ENCODE measurements at regions not wholly inside any gene's neighbourhood (a gene's known extent, or its start where the extent isn't known, plus 50 kb on each side); places are given as distances from the start of the nearest gene placed in this dataset.
A peak's percentile ranks its signal among the peaks of the same experiment; 100 is the strongest.
"Not testable (repeated sequence)": the region's sequence is repeated elsewhere in the genome, so short reads cannot be mapped to it uniquely, and the experiment has no call there.

DNA sequence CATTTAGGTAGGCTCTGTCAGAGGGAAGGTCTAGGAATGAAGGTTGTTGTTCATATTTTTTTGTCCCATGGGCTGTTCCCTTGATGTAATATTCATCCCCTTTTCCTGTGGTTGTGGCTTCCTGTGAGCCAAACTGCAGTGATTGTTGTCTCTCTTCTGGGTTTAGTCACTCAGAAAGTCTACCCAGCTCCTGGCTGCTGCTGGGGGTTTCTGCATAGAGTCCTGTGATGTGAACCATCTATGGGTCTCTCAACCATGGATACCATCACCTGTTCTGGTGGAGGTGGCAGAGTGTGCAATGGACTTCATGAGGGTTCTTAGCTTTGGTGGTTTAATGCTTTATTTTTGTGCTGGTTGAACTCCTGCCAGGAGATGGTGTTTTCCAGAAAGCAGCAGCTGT lies 122.8 kb downstream of the ZC4H2 start:
- DNase-seq = peak in 1 of 5 donors; percentile 22

DNA sequence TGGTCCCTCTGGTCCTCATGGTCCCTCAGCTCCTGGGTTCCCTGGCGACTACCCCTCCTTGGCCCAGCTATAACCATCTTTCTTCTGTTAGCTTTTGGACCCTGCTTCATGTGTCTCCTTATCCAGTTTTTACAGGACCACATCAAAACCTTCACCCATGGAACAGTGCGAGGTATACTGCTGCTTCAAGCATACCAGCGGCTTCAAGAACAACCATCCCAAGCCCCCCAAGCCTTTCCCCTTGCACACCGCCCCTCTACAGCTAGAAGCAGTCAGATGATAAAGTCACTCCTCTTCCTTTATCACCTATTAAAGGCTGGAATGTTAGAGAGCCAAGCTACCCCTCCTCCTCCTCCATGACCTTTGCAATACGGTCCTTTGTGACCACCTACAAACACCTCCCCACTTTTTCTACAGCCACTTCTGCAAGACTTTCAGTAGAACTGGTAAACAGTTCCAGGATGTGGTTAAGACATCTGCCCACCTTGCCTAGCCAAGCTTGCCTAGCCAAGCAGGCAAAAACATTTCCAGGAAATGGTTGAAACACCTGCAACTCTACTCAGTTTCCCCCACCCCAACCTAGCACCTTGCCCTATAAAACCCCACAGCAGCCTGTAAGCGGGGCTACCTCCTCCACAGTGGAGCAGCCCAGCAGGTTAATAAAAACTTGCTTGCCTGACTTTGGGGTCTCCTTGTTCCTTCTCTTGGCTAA lies 125.7 kb downstream of the ZC4H2 start:
- peak in 1 of 5 donors; percentile 72 for DNase-seq

DNA sequence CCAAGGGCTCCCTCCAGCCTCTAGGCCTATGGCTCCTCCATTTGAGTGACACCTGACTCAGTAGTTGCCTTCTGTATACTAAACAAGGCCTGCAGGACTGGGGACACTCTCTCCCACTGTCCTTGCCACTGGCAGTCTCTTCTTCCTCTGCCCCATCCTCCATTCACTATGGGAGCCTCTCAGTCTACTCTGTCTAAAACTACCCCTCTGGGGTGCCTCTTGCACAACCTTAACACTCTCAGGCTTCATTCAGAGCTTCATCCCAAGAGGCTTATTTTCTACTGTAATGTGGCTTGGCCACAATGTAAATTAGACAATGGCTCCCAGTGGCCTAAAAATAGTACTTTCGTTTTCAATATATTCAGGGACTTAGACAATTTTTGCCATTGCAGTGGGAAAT lies 133.0 kb downstream of the ZC4H2 start:
- DNase-seq = no peak

DNA sequence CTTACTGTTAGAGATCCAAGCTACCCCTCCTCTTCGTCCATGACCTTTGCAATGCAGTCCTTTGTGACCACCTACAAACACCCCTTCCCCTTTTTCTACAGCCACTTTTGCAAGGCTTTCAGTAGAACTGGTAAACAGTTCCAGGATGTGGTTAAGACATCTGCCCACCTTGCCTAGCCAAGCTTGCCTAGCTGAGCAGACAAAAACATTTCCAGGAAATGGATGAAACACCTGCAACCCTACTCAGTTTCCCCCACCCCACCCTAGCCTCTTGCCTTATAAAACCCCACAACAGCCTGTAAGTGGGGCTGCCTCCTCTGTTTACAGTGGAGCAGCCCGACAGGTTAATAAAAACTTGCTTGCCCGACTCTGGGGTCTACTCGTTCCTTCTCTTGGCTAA lies 133.8 kb downstream of the ZC4H2 start:
- DNase-seq = peak in 1 of 5 donors; percentile 73

DNA sequence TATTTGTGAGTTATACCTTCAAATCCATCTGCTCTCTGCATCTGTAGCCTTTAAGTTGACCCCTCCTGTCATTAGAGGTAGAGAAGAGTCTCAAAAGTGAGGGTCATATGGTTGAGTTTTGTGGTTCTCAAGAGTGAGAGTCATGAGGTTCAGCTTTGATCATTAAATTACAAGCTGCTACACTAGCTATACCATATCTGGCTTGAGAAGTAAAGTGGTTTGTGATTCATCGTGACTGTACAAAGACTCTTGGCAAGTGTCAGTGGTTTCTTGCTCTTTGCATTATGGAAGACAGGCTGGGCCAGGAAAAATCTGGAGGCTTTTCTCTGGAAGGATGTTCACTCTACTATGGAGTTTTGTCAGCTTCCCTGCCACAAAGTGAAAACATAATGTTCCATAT lies 170.6 kb downstream of the ZC4H2 start:
- DNase-seq = no peak

DNA sequence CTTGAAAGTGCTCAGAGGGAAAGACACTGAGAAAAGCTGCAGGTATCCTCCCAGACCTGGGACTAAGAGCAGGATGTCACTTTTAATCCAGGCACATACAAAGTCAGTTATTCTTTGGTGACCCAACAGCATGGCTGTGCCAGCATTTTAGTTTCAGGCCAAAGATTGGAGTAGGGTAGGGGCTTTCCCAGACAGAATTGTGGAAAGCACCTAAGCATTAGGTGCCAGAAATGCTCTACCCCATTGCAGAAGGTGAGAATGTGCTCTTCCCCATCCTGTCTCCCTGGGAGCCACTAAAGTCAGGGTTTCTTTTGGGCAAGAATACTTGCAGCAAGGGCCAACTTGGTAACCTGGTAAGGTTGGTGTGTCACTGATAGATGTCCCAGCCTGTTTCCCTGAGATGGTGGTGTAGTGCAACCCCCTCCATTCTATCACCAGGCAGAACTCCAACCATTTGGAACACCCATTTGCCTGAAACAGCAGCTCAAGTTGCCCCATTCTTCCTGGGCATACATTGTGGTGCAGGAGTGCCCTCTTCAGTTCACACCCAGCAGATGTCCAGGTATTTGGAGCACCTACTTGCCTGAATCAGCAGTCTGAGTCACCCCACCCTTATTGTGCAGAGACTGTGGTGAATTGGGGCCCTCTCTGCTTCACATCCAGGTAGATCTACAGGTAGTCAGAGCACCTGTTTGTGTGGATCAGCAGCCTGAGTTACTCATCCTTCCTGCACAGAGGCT lies 183.5 kb downstream of the ZC4H2 start:
- DNase-seq = no peak

DNA sequence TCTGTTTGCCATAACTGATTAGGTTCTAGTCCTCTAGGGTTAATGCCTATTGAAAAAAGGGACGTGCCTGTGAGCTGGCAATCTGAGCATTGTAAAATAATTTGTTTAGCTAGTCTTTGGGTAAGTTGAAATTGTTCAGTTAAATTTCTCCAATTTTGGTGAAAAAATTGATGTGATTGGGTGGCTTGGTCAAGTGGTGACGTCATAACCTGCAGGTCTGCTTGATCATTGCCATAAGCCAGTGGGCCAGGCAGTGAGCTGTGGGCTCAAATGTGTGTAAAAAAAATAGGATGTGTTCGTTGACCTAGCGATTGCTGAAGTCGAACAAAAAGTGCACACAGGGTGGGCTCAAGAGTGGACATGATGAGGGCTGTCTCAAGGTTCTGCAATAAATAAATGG lies 193.3 kb downstream of the ZC4H2 start:
- DNase-seq = no peak

DNA sequence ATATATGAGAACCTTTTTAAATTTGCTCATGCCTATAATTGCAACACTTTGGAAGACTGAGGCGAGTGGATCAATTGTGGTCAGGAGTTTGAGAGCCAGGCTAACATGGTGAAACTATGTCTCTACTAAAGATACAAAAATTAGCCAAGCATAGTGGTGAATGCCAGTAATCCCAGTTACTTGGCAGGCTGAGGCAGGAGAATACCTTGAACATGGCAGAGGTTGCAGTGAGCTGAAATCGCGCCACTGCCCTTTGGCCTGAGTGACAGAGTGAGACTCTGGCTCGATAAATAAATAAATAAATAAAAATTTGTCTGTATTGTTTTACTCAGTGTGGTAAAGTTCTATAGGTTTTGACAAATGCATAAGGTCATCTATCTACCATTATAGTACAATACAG lies 218.2 kb downstream of the ZC4H2 start:
- no peak for DNase-seq

DNA sequence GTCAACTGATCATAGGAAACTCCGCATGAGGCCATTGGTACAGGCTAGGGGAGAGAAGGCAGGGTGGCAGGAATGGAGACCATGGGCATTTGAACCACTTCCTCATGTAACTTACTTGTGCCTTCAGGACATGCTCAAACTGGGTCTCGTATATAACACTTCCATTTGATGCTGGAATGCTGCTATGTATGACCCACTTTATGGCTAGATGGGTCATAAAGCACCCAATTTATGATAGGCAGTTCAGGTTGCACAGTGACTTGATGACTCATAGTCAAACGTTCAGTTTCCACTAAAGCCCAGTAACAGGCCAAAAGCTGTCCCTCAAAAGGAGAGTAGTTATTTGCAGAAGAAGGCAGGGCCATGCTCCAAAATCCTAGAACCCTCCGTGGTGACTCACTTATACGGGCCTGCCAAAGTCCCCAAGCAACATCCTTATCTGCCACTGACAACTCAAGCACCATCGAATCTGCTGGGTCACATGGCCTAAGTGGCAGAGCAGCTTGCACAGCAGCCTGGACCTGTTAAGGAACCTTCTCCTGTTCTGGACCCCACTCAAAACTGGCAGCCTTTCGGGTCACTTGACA lies 236.4 kb downstream of the ZC4H2 start:
- DNase-seq = no peak

DNA sequence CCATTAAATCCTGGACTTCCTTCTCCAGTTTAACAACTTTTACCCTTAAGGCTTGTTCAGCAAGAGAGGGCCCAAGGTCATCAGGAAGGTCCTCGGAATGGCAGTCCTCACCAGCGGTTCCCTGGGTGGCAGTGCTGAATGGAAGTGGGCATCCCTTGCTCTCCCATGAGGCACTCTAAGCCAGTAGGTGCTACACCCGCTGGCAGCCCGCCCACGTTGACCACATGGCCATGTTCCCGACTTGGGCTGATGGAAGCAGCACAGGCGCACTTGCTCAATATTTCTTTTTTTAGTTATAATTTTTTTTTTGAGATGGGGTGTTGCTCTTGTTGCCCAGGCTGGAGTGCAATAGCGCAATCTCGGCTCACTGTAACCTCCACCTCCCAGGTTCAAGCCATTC lies 277.9 kb downstream of the ZC4H2 start:
- DNase-seq = no peak

DNA sequence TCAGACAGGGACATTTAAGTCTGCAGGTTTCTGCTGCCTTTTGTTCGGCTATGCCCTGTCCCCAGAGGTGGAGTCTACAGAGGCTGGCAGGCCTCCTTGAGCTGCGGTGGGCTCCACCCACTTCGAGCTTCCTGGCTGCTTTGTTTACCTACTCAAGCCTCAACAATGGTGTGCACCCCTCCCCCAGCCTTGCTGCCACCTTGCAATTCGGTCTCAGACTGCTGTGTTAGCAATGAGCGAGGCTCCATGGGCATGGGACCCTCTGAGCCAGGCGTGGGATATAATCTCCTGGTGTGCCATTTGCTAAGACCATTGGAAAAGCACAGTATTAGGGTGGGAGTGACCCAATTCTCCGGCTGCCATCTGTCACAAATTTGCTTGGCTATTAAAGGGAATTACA lies 280.9 kb downstream of the ZC4H2 start:
- DNase-seq = not testable (repeated sequence)

DNA sequence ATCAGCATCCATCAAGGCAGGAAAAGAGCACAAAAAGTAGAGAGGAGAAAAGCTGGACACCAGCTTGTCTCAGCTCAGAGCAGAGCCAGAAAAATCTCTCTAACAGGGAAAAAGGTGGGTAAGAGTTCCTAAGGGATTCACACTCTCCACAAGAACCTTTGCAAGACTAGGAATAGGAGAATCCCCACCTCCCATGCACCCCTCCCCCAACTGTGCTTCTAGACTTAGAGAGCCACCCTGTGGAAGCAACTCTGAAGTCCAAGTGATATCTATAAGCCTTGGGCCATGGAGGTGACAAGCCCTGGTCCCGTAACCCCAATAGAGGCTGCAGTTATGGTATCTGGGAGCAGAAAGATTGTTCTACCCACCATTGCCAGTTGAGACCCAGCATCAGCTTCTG lies 267.6 kb upstream of the MTMR8 start:
- no peak for DNase-seq

DNA sequence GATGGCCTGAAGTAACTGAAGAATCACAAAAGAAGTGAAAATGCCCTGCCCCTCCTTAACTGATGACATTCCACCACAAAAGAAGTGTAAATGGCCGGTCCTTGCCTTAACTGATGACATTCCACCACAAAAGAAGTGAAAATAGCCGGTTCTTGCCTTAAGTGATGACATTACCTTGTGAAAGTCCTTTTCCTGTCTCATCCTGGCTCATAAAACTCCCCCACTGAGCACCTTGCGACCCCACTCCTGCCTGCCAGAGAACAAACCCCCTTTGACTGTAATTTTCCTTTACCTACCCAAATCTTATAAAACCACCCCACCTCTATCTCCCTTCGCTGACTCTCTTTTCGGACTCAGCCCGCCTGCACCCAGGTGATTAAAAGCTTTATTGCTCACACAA lies 262.0 kb upstream of the MTMR8 start:
- not testable (repeated sequence) for DNase-seq

DNA sequence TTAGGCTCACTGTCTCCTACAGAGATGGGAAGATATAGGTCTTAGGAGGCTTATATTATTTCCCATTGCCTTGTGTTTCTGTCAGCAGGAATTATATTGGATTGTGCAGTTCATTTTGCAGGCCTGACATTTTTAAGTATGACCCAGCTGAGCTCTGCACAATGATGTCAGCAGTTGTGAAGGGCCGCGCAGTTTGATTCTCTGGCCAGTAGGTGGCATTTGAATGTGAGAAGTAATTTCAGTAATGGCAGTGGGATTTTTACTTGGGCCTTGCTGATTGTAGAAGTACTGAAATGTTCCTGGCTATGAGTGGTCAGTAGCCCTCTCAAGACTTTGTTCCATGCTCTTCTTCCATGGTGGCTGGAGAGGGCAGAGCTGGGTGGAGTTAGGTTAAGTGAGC lies 247.2 kb upstream of the MTMR8 start:
- peak in 1 of 5 donors; percentile 7 for DNase-seq

Measured in T-helper 1 cell (primary cell).